H1 (cell line): ENCODE measurements at regions not wholly inside any gene's neighbourhood (a gene's known extent, or its start where the extent isn't known, plus 50 kb on each side); places are given as distances from the start of the nearest gene placed in this dataset.

Experiments
- CTCF ChIA-PET: fragments of 300-600 bp; sonication (Branson Sonifier 250); formaldehyde crosslinking; loops from one replicate; lab custom pipeline; 2021; ENCODE audit not compliant: partially characterized antibody; lab: Charles Lee
- POLR2A ChIA-PET: fragments of 300-600 bp; sonication (Branson Sonifier 250); formaldehyde crosslinking; loops from one replicate; lab custom pipeline; 2021; ENCODE audit warnings: inconsistent platforms; ENCODE audit not compliant: partially characterized antibody; lab: Charles Lee
- DNase-seq, 2 experiments: peaks; one replicate each; pipeline versions ENCODE4 v3.0.0 to v3.0.0-alpha.2; 2010 to 2022; ENCODE audit warnings: low spot score in 2 of 2, low read depth in 1 of 2, mixed read lengths in 1 of 2
- FAIRE-seq: peaks from 2 replicates; lab custom pipeline; 2011; peaks lifted over from hg19 to GRCh38; lab: Jason Lieb, UNC
- H2AFZ ChIP-seq: 2 replicates; pipeline ENCODE4 v1.8.1; 2012; ENCODE audit warnings: low read length, inconsistent platforms
- H2AK5ac ChIP-seq: 2 replicates; pipeline ENCODE4 v1.6.1; 2013; ENCODE audit warnings: low read depth, low read length
- H2BK120ac ChIP-seq: replicated peaks from 2 replicates; pipeline ENCODE3; 2013; ENCODE audit warnings: low read depth, low read length, inconsistent platforms
- H2BK12ac ChIP-seq: 2 replicates; pipeline ENCODE4 v1.6.1; 2013; ENCODE audit warnings: low read depth, low read length
- H2BK15ac ChIP-seq: 2 replicates; pipeline ENCODE4 v1.6.1; 2013; ENCODE audit warnings: low read length
- H2BK20ac ChIP-seq: 2 replicates; pipeline ENCODE4 v1.6.1; 2013; ENCODE audit warnings: low read length
- H2BK5ac ChIP-seq: 2 replicates; pipeline ENCODE4 v1.6.1; 2013; ENCODE audit warnings: low read depth, low read length
- H3K14ac ChIP-seq: 2 replicates; pipeline ENCODE4 v1.6.1; 2013; ENCODE audit warnings: inconsistent platforms; ENCODE audit not compliant: insufficient read length
- H3K18ac ChIP-seq: 2 replicates; pipeline ENCODE4 v1.6.1; 2013; ENCODE audit warnings: low read length; ENCODE audit errors: extremely low read depth
- H3K23ac ChIP-seq: 2 replicates; pipeline ENCODE4 v1.6.1; 2013; ENCODE audit warnings: inconsistent platforms; ENCODE audit not compliant: insufficient read length
- H3K23me2 ChIP-seq: 2 replicates; pipeline ENCODE4 v1.6.1; 2013; ENCODE audit warnings: low read depth, low read length
- H3K27ac ChIP-seq: 2 replicates; pipeline ENCODE4 v1.6.1; 2011; ENCODE audit warnings: low read depth, low read length, inconsistent platforms
- H3K27me3 ChIP-seq, 4 experiments: replicated peaks in 1 of 4; 1 replicate in 1 of 4; 2 replicates in 3 of 4; pipeline versions ENCODE4 v1.6.1 to v1.8.1; 2011 to 2013; ENCODE audit warnings: low read length in 3 of 4, mild to moderate bottlenecking in 3 of 4, inconsistent platforms in 2 of 4, mixed read lengths in 2 of 4, moderate library complexity in 1 of 4; ENCODE audit not compliant: control insufficient read depth in 3 of 4, insufficient read depth in 3 of 4; ENCODE audit errors: extremely low read depth in 1 of 4
- H3K36me3 ChIP-seq, 4 experiments: 2 replicates each; pipeline versions ENCODE4 v1.6.1 to v1.8.1; 2011 to 2013; ENCODE audit warnings: mild to moderate bottlenecking in 4 of 4, low read length in 3 of 4, moderate library complexity in 2 of 4, control low read depth in 1 of 4, inconsistent platforms in 1 of 4; ENCODE audit not compliant: insufficient read depth in 4 of 4, control insufficient read depth in 2 of 4
- H3K4ac ChIP-seq: replicated peaks from 2 replicates; pipeline ENCODE3; 2013; ENCODE audit warnings: low read length, low read depth, mixed read lengths, inconsistent platforms; ENCODE audit not compliant: insufficient read length
- H3K4me1 ChIP-seq, 4 experiments: replicated peaks in 1 of 4; 1 replicate in 1 of 4; 2 replicates in 3 of 4; pipeline versions ENCODE4 v1.6.1 to v1.8.1; 2011 to 2013; ENCODE audit warnings: low read length in 3 of 4, inconsistent platforms in 2 of 4, mixed read lengths in 1 of 4; ENCODE audit not compliant: insufficient read depth in 4 of 4, control insufficient read depth in 3 of 4
- H3K4me2 ChIP-seq, 2 experiments: 2 replicates each; pipeline versions ENCODE4 v1.6.1 to v1.8.1; 2011 to 2013; ENCODE audit warnings: low read depth in 2 of 2, low read length in 2 of 2, control low read depth in 1 of 2, inconsistent platforms in 1 of 2, mild to moderate bottlenecking in 1 of 2; ENCODE audit not compliant: insufficient read depth in 1 of 2
- H3K4me3 ChIP-seq, 4 experiments: fragments of 200-600, 300-600 bp in 1 of 4; sonication (generic), shearing (Covaris generic), sonication (Bioruptor Twin) in 1 of 4; 2 replicates each; pipeline versions ENCODE4 v1.5.1 to v1.8.1; 2011 to 2016; ENCODE audit warnings: low read length in 4 of 4, low read depth in 3 of 4, control low read depth in 2 of 4, inconsistent platforms in 2 of 4, mild to moderate bottlenecking in 2 of 4, mixed read lengths in 1 of 4, moderate library complexity in 1 of 4; ENCODE audit not compliant: insufficient read depth in 2 of 4; ENCODE audit errors: extremely low read depth in 1 of 4
- H3K56ac ChIP-seq: replicated peaks from 2 replicates; pipeline ENCODE3; 2013; ENCODE audit warnings: low read depth, mild to moderate bottlenecking, mixed read lengths, low read length, inconsistent platforms; ENCODE audit not compliant: insufficient read length
- H3K79me1 ChIP-seq: 2 replicates; pipeline ENCODE4 v1.6.1; 2013; ENCODE audit warnings: low read depth, low read length, control low read depth
- H3K79me2 ChIP-seq, 2 experiments: 2 replicates each; pipeline versions ENCODE4 v1.6.1 to v1.8.1; 2012 to 2013; ENCODE audit warnings: low read length in 2 of 2, mild to moderate bottlenecking in 2 of 2, inconsistent platforms in 1 of 2; ENCODE audit not compliant: insufficient read depth in 2 of 2, control insufficient read depth in 1 of 2
- H3K9ac ChIP-seq, 4 experiments: replicated peaks in 1 of 4; 1 replicate in 1 of 4; 2 replicates in 3 of 4; pipeline versions ENCODE4 v1.6.1 to v1.8.1; 2011 to 2013; ENCODE audit warnings: low read depth in 3 of 4, low read length in 3 of 4, control low read depth in 2 of 4, mild to moderate bottlenecking in 2 of 4, moderate library complexity in 2 of 4, inconsistent platforms in 1 of 4; ENCODE audit errors: extremely low read depth in 1 of 4
- H3K9me3 ChIP-seq, 2 experiments: 2 replicates each; pipeline versions ENCODE4 v1.6.1 to v1.8.1; 2012 to 2013; ENCODE audit warnings: mild to moderate bottlenecking in 2 of 2, moderate library complexity in 2 of 2, control low read depth in 1 of 2, inconsistent platforms in 1 of 2, low read depth in 1 of 2, low read length in 1 of 2, mixed read lengths in 1 of 2; ENCODE audit not compliant: insufficient read depth in 2 of 2
- H4K20me1 ChIP-seq, 2 experiments: replicated peaks in 1 of 2; 2 replicates each; pipeline versions ENCODE3 to v1.8.1; 2011 to 2013; ENCODE audit warnings: inconsistent platforms in 2 of 2, low read length in 2 of 2, mild to moderate bottlenecking in 1 of 2; ENCODE audit not compliant: insufficient read depth in 2 of 2, control insufficient read depth in 1 of 2
- H4K5ac ChIP-seq: 2 replicates; pipeline ENCODE4 v1.6.1; 2013; ENCODE audit warnings: low read length, low read depth, mixed read lengths, inconsistent platforms; ENCODE audit not compliant: insufficient read length
- H4K8ac ChIP-seq: 2 replicates; pipeline ENCODE4 v1.8.0; 2013; ENCODE audit warnings: mild to moderate bottlenecking, moderate library complexity, low read length, inconsistent platforms; ENCODE audit not compliant: insufficient read depth; ENCODE audit errors: extremely low read depth
- H4K91ac ChIP-seq: replicated peaks from 2 replicates; pipeline ENCODE3; 2013; ENCODE audit warnings: low read length, mixed read lengths, inconsistent platforms; ENCODE audit not compliant: insufficient read length
- CEBPB ChIP-seq: IDR thresholded peaks from 2 replicates; pipeline ENCODE4 v1.6.1; 2012; ENCODE audit warnings: low read depth, low read length
- EZH2 ChIP-seq: fragments of 200-600 bp; sonication (generic); IDR thresholded peaks from 2 replicates; pipeline ENCODE4 v1.7.1; 2012; ENCODE audit warnings: low read depth, mild to moderate bottlenecking, moderate library complexity, low read length, inconsistent platforms; ENCODE audit not compliant: severe bottlenecking
- KDM4A ChIP-seq: IDR thresholded peaks from one replicate; pipeline ENCODE4 v1.7.1; 2012; ENCODE audit warnings: low read depth, mild to moderate bottlenecking, moderate library complexity, low read length, inconsistent platforms; ENCODE audit not compliant: severe bottlenecking
- POLR2A ChIP-seq, 2 experiments: IDR thresholded peaks; 1 replicate in 1 of 2; 2 replicates in 1 of 2; pipeline ENCODE4 v1.6.1; 2011; ENCODE audit warnings: low read depth in 2 of 2, low read length in 2 of 2, mild to moderate bottlenecking in 2 of 2; ENCODE audit errors: control extremely low read depth in 1 of 2
- POU5F1 ChIP-seq: IDR thresholded peaks from 2 replicates; pipeline ENCODE4 v1.6.1; 2011; ENCODE audit warnings: low read depth, mild to moderate bottlenecking, low read length, moderate library complexity
- WGBS, 2 experiments: shearing (Covaris generic) in 1 of 2; methylation state at CpG; one replicate each; pipeline versions ENCODE4 v1.1.6 to v1.1.7; 2013 to 2015; ENCODE audit warnings: low lambda C conversion rate in 2 of 2, mixed read lengths in 2 of 2, inconsistent platforms in 1 of 2, low coverage in 1 of 2, missing lambda C conversion rate in 1 of 2; ENCODE audit not compliant: insufficient replicate concordance in 2 of 2, insufficient coverage in 1 of 2, insufficient read length in 1 of 2; ENCODE audit errors: extremely low coverage in 1 of 2, missing lambda C conversion rate in 1 of 2; 5-methylcytosine and 5-hydroxymethylcytosine counted together
- TF ChIP-seq, protein P1 (sequence below): IDR thresholded peaks from 2 replicates; pipeline ENCODE4 v1.6.1; 2011; ENCODE audit warnings: low read length, improper control_type of control experiment

DNA sequence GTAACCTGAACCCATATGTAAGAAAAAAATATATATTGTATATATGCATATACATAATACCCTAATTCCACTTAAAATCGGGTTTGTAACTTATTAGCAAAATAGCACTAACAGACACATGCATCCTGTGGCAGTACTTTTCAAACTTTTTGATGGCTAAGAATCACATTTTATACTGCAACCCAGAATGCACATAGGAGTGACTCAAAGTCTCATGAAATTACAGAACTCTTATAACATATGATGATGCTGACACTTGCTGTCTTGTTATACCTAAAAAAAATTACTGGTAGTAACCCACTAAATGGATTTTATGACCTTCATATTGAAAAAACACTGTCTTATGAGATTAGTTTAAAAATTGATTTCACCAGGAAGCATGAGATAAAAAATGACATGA is 152.4 kb upstream of the FRMD4B start:
- WGBS, 2 experiments = 84% methylated on average over 1 of the region's 1 CpG; no CpG with 5 or more reads in 1 of the 2 experiments
- ChIA-PET CTCF (no interaction called here), POLR2A (no interaction called here)
- no peak overlapping the region for H2BK120ac ChIP-seq
- H3K23me2 ChIP-seq = peaks cover 11% of the 10 kb centered on the region
- no peak overlapping the region for H3K4me2 ChIP-seq
- no peak overlapping the region for H2BK15ac ChIP-seq
- no peak overlapping the region for H2AFZ ChIP-seq
- no peak overlapping the region for H4K8ac ChIP-seq
- H3K9me3 ChIP-seq = no peaks in the 10 kb centered on the region
- DNase-seq = no peak
- H3K9ac ChIP-seq = no peak overlapping the region
- no peak overlapping the region for H3K4me3 ChIP-seq
- H4K5ac ChIP-seq = no peak overlapping the region
- H2BK5ac ChIP-seq = no peak overlapping the region
- H3K56ac ChIP-seq = no peak overlapping the region
- no peak overlapping the region for H2BK20ac ChIP-seq
- H4K20me1 ChIP-seq = peaks cover 0 to 6% of the 10 kb centered on the region in 2 experiments
- no peak overlapping the region for H3K4ac ChIP-seq
- no peaks in the 10 kb centered on the region for H3K36me3 ChIP-seq
- H2AK5ac ChIP-seq = no peak overlapping the region
- peaks cover 0 to 8% (median 3%) of the 10 kb centered on the region in 4 experiments; a peak in 3 of 7 replicates for H3K4me1 ChIP-seq
- H2BK12ac ChIP-seq = no peak overlapping the region
- H3K79me1 ChIP-seq = no peaks in the 10 kb centered on the region; the same call in 1 of the 2 replicates
- H3K27ac ChIP-seq = no peak overlapping the region
- no peak overlapping the region for H3K23ac ChIP-seq
- no peak overlapping the region for H3K18ac ChIP-seq
- H3K79me2 ChIP-seq = 0 out of 4 replicates have a peak, but pooled peaks cover 0 to 4% of the 10 kb centered on the region in 2 experiments
- H3K27me3 ChIP-seq = peaks cover 0 to 21% (median 12%) of the 10 kb centered on the region in 4 experiments; a peak in 6 of 7 replicates
- no peak overlapping the region for H3K14ac ChIP-seq
- FAIRE-seq = no peak
- H4K91ac ChIP-seq = no peak overlapping the region
- no peak for TF ChIP-seq POLR2A (IDR thresholded peaks at IDR 0.05; ENCODE audit: control extremely low read depth in 1 of 2, low read depth in 2 of 2, low read length in 2 of 2)
- TF ChIP-seq CEBPB = no peak
- TF ChIP-seq, protein P1, sequence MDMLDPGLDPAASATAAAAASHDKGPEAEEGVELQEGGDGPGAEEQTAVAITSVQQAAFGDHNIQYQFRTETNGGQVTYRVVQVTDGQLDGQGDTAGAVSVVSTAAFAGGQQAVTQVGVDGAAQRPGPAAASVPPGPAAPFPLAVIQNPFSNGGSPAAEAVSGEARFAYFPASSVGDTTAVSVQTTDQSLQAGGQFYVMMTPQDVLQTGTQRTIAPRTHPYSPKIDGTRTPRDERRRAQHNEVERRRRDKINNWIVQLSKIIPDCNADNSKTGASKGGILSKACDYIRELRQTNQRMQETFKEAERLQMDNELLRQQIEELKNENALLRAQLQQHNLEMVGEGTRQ = no peak
- no peak for TF ChIP-seq POU5F1
- TF ChIP-seq KDM4A = no peak
- no peak for TF ChIP-seq EZH2
